OCI-LY1 (cell line): ENCODE measurements at regions not wholly inside any gene's neighbourhood (a gene's known extent, or its start where the extent isn't known, plus 50 kb on each side); places are given as distances from the start of the nearest gene placed in this dataset.

Experiments
- CTCF ChIP-seq: fragments of 200-600 bp; sonication (generic), shearing (Covaris generic); IDR thresholded peaks from 2 replicates; pipeline ENCODE4 v1.5.1; 2017; ENCODE audit warnings: mild to moderate bottlenecking, antibody characterized with exemption, low read length, moderate library complexity, mixed read lengths
- EZH2 ChIP-seq: fragments of 200-600 bp; sonication (generic), shearing (Covaris generic); IDR thresholded peaks from 2 replicates; pipeline ENCODE4 v1.8.0; 2017; ENCODE audit warnings: borderline replicate concordance, mixed run types, mild to moderate bottlenecking, antibody characterized with exemption, low read length, moderate library complexity, mixed read lengths

GRCh38 chrX:22467571-22467970 is 194.9 kb downstream of the CBLL2 start:
- TF ChIP-seq CTCF (no peak), EZH2 (no peak)
